IMR-90 (cell line): ENCODE measurements at regions not wholly inside any gene's neighbourhood (a gene's known extent, or its start where the extent isn't known, plus 50 kb on each side); places are given as distances from the start of the nearest gene placed in this dataset.

Source experiments
- ATAC-seq: fragments of 200-7000 bp; cut with Tn5 transposase; 2 replicates; pipeline ENCODE4 v1.9.1; 2020; ENCODE audit warnings: low read depth, mild to moderate bottlenecking, moderate library complexity
- BruUV-seq: library from RNA; stranded (reverse); fragments of 400-500 nt; replicated peaks from 2 replicates; lab custom pipeline; 2021; lab: Mats Ljungman, UMichigan
- CTCF ChIA-PET: fragments of 300-600 bp; formaldehyde crosslinking; extraction: SDS; loops from one replicate; lab custom pipeline; 2021; ENCODE audit warnings: antibody characterized with exemption; lab: Yijun Ruan, JAX
- POLR2A ChIA-PET: fragments of 300-600 bp; sonication (Branson Sonifier 250); formaldehyde crosslinking; loops from one replicate; lab custom pipeline; 2022; ENCODE audit warnings: antibody characterized with exemption; ENCODE audit not compliant: unreplicated experiment; lab: Charles Lee
- DNase-seq: peaks from one replicate; pipeline ENCODE4 v3.0.0; 2013
- H2AFZ ChIP-seq: replicated peaks from 2 replicates; pipeline ENCODE3; 2013; ENCODE audit warnings: low read length, mild to moderate bottlenecking; ENCODE audit not compliant: poor library complexity
- H2AK5ac ChIP-seq: 2 replicates; pipeline ENCODE4 v1.6.1; 2013; ENCODE audit warnings: low read depth, low read length, inconsistent platforms
- H2AK9ac ChIP-seq: replicated peaks from 2 replicates; pipeline ENCODE3; 2013; ENCODE audit warnings: mild to moderate bottlenecking, low read depth, low read length, moderate library complexity; ENCODE audit not compliant: poor library complexity
- H2BK120ac ChIP-seq: 2 replicates; pipeline ENCODE4 v1.6.1; 2013; ENCODE audit warnings: low read depth, low read length, inconsistent platforms
- H2BK15ac ChIP-seq: 3 replicates; pipeline ENCODE4 v1.6.1; 2013; ENCODE audit warnings: low read depth, low read length, inconsistent platforms
- H2BK20ac ChIP-seq: 2 replicates; pipeline ENCODE4 v1.6.1; 2013; ENCODE audit warnings: low read depth, mild to moderate bottlenecking, inconsistent platforms, low read length, moderate library complexity
- H2BK5ac ChIP-seq: 2 replicates; pipeline ENCODE4 v1.6.1; 2013; ENCODE audit warnings: mild to moderate bottlenecking, low read depth, low read length, inconsistent platforms; ENCODE audit not compliant: poor library complexity, severe bottlenecking
- H3K14ac ChIP-seq: replicated peaks from 2 replicates; pipeline ENCODE4 v1.6.1; 2013; ENCODE audit warnings: low read depth, low read length, inconsistent platforms
- H3K18ac ChIP-seq: 2 replicates; pipeline ENCODE4 v1.6.1; 2013; ENCODE audit warnings: low read depth, low read length, control low read depth
- H3K23ac ChIP-seq: 2 replicates; pipeline ENCODE4 v1.6.1; 2013; ENCODE audit warnings: low read depth, low read length, inconsistent platforms
- H3K27ac ChIP-seq: 2 replicates; pipeline ENCODE4 v1.5.1; 2013; ENCODE audit warnings: mild to moderate bottlenecking, control low read depth, low read length; ENCODE audit not compliant: insufficient read depth
- H3K27me3 ChIP-seq: 2 replicates; pipeline ENCODE4 v1.6.1; 2013; ENCODE audit warnings: low read length; ENCODE audit not compliant: control insufficient read depth, insufficient read depth
- H3K36me3 ChIP-seq: 2 replicates; pipeline ENCODE4 v1.6.1; 2013; ENCODE audit warnings: low read length, mixed read lengths; ENCODE audit not compliant: control insufficient read depth, insufficient read depth
- H3K4ac ChIP-seq: 2 replicates; pipeline ENCODE4 v1.6.1; 2013; ENCODE audit warnings: low read depth, low read length, inconsistent platforms
- H3K4me1 ChIP-seq: 2 replicates; pipeline ENCODE4 v1.6.1; 2013; ENCODE audit warnings: low read length, mixed read lengths; ENCODE audit not compliant: control insufficient read depth, insufficient read depth
- H3K4me2 ChIP-seq: 2 replicates; pipeline ENCODE4 v1.6.1; 2013; ENCODE audit warnings: low read depth, mild to moderate bottlenecking, control low read depth, low read length, moderate library complexity
- H3K4me3 ChIP-seq: 2 replicates; pipeline ENCODE4 v1.5.1; 2013; ENCODE audit warnings: low read depth, mild to moderate bottlenecking, control low read depth, low read length, moderate library complexity; ENCODE audit not compliant: insufficient read depth
- H3K56ac ChIP-seq: 2 replicates; pipeline ENCODE4 v1.6.1; 2013; ENCODE audit warnings: low read length, inconsistent platforms; ENCODE audit not compliant: insufficient read depth; ENCODE audit errors: extremely low read depth
- H3K79me1 ChIP-seq, 2 experiments: 2 replicates each; pipeline ENCODE4 v1.6.1; 2013; ENCODE audit warnings: low read length in 2 of 2, inconsistent platforms in 1 of 2, low read depth in 1 of 2
- H3K9ac ChIP-seq: 2 replicates; pipeline ENCODE4 v1.6.1; 2013; ENCODE audit warnings: low read depth, low read length, control low read depth
- H3K9me1 ChIP-seq: 2 replicates; pipeline ENCODE4 v1.6.1; 2013; ENCODE audit warnings: low read length, inconsistent platforms; ENCODE audit not compliant: insufficient read depth
- H3K9me3 ChIP-seq: 2 replicates; pipeline ENCODE4 v1.6.1; 2013; ENCODE audit warnings: low read length; ENCODE audit not compliant: control insufficient read depth, insufficient read depth
- H4K20me1 ChIP-seq: 2 replicates; pipeline ENCODE4 v1.6.1; 2013; ENCODE audit warnings: low read length, inconsistent platforms; ENCODE audit not compliant: insufficient read depth
- H4K5ac ChIP-seq: 2 replicates; pipeline ENCODE4 v1.6.1; 2013; ENCODE audit warnings: mild to moderate bottlenecking, low read depth, low read length, control low read depth
- H4K8ac ChIP-seq, 2 experiments: 2 replicates each; pipeline ENCODE4 v1.6.1; 2013; ENCODE audit warnings: low read depth in 2 of 2, low read length in 2 of 2, control low read depth in 1 of 2, inconsistent platforms in 1 of 2
- H4K91ac ChIP-seq: 2 replicates; pipeline ENCODE4 v1.6.1; 2013; ENCODE audit warnings: low read depth, low read length, inconsistent platforms; ENCODE audit not compliant: insufficient read depth
- CTCF ChIP-seq: conservative IDR thresholded peaks from 2 replicates; pipeline ENCODE4 v1.5.1; 2012; ENCODE audit warnings: mild to moderate bottlenecking, low read depth, low read length, improper control_type of control experiment
- SMC3 ChIP-seq: fragments of 150-350 bp; IDR thresholded peaks from 2 replicates; pipeline ENCODE4 v1.6.1; 2016; ENCODE audit warnings: low read depth, mild to moderate bottlenecking, antibody characterized with exemption, low read length, moderate library complexity
- WGBS, 2 experiments: methylation state at CpG; one replicate each; pipeline versions ENCODE4 v1.1.5 to v1.1.7; 2013; ENCODE audit warnings: missing lambda C conversion rate in 2 of 2; ENCODE audit not compliant: insufficient read length in 1 of 2; ENCODE audit errors: extremely low coverage in 2 of 2; 5-methylcytosine and 5-hydroxymethylcytosine counted together
- dilution Hi-C: fragments of 300-500 bp; cut with HindIII; formaldehyde crosslinking; loops from one replicate; pipeline ENCODE4 v1.14.3; 2018; ENCODE audit warnings: low sequenced_read_pairs; ENCODE audit not compliant: unreplicated experiment
- in situ Hi-C: fragments of 300-500 bp; cut with MboI; formaldehyde crosslinking; loops from 3 replicates; pipeline ENCODE4 v1.14.3; 2019; ENCODE audit warnings: low sequenced_read_pairs, inconsistent platforms, mixed read lengths
- intact Hi-C: fragments of 100-400 bp; cut with micrococcal nuclease; formaldehyde crosslinking; loops from 2 replicates; pipeline ENCODE4 v1.10.0; 2022

GRCh38 chr2:235352541-235352940, 141.3 kb upstream of the AGAP1 start:
- POLR2A ChIA-PET, result no interaction called here
- H4K91ac ChIP-seq, result no peak overlapping the region
- dilution Hi-C loops, result no loop called here

More at GRCh38 chr2:235352541-235352940, 141.3 kb upstream of the AGAP1 start:
- Histone ChIP-seq H3K4me1 (peaks cover under 1% of the 10 kb centered on the region; the same call in 1 of the 2 replicates), H3K18ac (no peak overlapping the region), H3K79me1 (no peaks in the 10 kb centered on the region), H3K27ac (no peak overlapping the region), H4K5ac (no peak overlapping the region), H2BK5ac (no peak overlapping the region), H3K23ac (no peak overlapping the region), H2BK20ac (no peak overlapping the region), H4K8ac (no peak overlapping the region), H3K9ac (no peak overlapping the region), H2AFZ (no peak overlapping the region), H3K56ac (no peak overlapping the region), H2AK9ac (no peak overlapping the region), H3K9me1 (no peaks in the 10 kb centered on the region), H2BK120ac (no peak overlapping the region), H2AK5ac (no peak overlapping the region), H4K20me1 (no peaks in the 10 kb centered on the region), H2BK15ac (no peak overlapping the region), H3K4ac (no peak overlapping the region), H3K36me3 (no peaks in the 10 kb centered on the region), H3K27me3 (peaks cover 34% of the 10 kb centered on the region), H3K4me3 (no peak overlapping the region), H3K14ac (no peak overlapping the region), H3K4me2 (no peak overlapping the region), H3K9me3 (no peaks in the 10 kb centered on the region; the same call in 1 of the 2 replicates)
- no TSS peak for BruUV-seq
- CTCF ChIA-PET, result no interaction called here
- 40% methylated on average over 1 of the region's 4 CpGs; no CpG with 5 or more reads in 1 of the 2 experiments for WGBS, 2 experiments
- no peak for DNase-seq
- TF ChIP-seq CTCF (no peak), SMC3 (no peak)
- intact Hi-C loops (no loop called here), in situ Hi-C loops (no loop called here)
- no peak for ATAC-seq
